Fibroblast of skin of right biceps (primary cell): ENCODE measurements at regions not wholly inside any gene's neighbourhood (a gene's known extent, or its start where the extent isn't known, plus 50 kb on each side); places are given as distances from the start of the nearest gene placed in this dataset.
"Not testable (repeated sequence)": the region's sequence is repeated elsewhere in the genome, so short reads cannot be mapped to it uniquely, and the experiment has no call there.

Experiments used
- DNase-seq: peaks from one replicate; pipeline ENCODE4 v3.0.0-alpha.2; 2013

GRCh38 chr12:87051621-87052020 is 795.4 kb upstream of the MGAT4C start:
- peak; percentile 6 for DNase-seq

- no peak for DNase-seq
Measured at GRCh38 chr12:87047691-87048090, 791.5 kb upstream of the MGAT4C start.

GRCh38 chr12:87039536-87039935 is 783.3 kb upstream of the MGAT4C start:
- DNase-seq: no peak

GRCh38 chr12:87038098-87038497 is 781.9 kb upstream of the MGAT4C start:
- no peak for DNase-seq

GRCh38 chr12:87025976-87026375 is 769.8 kb upstream of the MGAT4C start:
- peak; percentile 0 for DNase-seq

GRCh38 chr12:87021400-87021799 is 765.2 kb upstream of the MGAT4C start:
- no peak for DNase-seq

- DNase-seq: peak; percentile 19
Measured at GRCh38 chr12:87020071-87020470, 763.9 kb upstream of the MGAT4C start.

GRCh38 chr12:87015352-87015751 is 759.2 kb upstream of the MGAT4C start:
- no peak for DNase-seq

- DNase-seq: no peak
Measured at GRCh38 chr12:87008785-87009384, 752.7 kb upstream of the MGAT4C start.

- no peak for DNase-seq
Measured at GRCh38 chr12:87001102-87001501, 744.9 kb upstream of the MGAT4C start.

GRCh38 chr12:86985298-86985697 is 729.1 kb upstream of the MGAT4C start:
- DNase-seq: no peak

GRCh38 chr12:86970595-86970994 is 714.4 kb upstream of the MGAT4C start:
- DNase-seq: not testable (repeated sequence)

- no peak for DNase-seq
Measured at GRCh38 chr12:86959766-86960458, 703.7 kb upstream of the MGAT4C start.

GRCh38 chr12:86950444-86950843 is 694.3 kb upstream of the MGAT4C start:
- no peak for DNase-seq

- DNase-seq: no peak
Measured at GRCh38 chr12:86950043-86950442, 693.9 kb upstream of the MGAT4C start.

- peak; percentile 11 for DNase-seq
Measured at GRCh38 chr12:86948851-86949250, 692.7 kb upstream of the MGAT4C start.

GRCh38 chr12:86945685-86946196 is 689.5 kb upstream of the MGAT4C start:
- no peak for DNase-seq

- DNase-seq: not testable (repeated sequence)
Measured at GRCh38 chr12:86944197-86944819, 688.1 kb upstream of the MGAT4C start.

- DNase-seq: peak; percentile 3
Measured at GRCh38 chr12:86931714-86932113, 675.5 kb upstream of the MGAT4C start.

GRCh38 chr12:86929962-86930361 is 673.8 kb upstream of the MGAT4C start:
- DNase-seq: peak; percentile 58

- DNase-seq: no peak
Measured at GRCh38 chr12:86917121-86917520, 660.9 kb upstream of the MGAT4C start.

GRCh38 chr12:86914721-86915120 is 658.5 kb upstream of the MGAT4C start:
- DNase-seq: peak; percentile 42

GRCh38 chr12:86911973-86912372 is 655.8 kb upstream of the MGAT4C start:
- no peak for DNase-seq

- DNase-seq: no peak
Measured at GRCh38 chr12:86903159-86903558, 647.0 kb upstream of the MGAT4C start.
